Thoracic aorta (tissue), 2 donors: ENCODE measurements at regions not wholly inside any gene's neighbourhood (a gene's known extent, or its start where the extent isn't known, plus 50 kb on each side); places are given as distances from the start of the nearest gene placed in this dataset.

Source experiments
- ATAC-seq: fragments of 150-250 bp; one replicate; pipeline ENCODE4 v1.8.0; 2017; ENCODE audit warnings: low read depth; ENCODE audit not compliant: insufficient number of reproducible peaks, low FRiP score
- DNase-seq: peaks from one replicate; pipeline ENCODE4 v3.0.0-alpha.2; 2020; ENCODE audit warnings: low spot score
- H3K27ac ChIP-seq, 2 donors: fragments of 200-600 bp; sonication (generic); 1 replicate in 1 of 2; 2 replicates in 1 of 2; pipeline ENCODE4 v1.5.1; 2016; ENCODE audit warnings: mild to moderate bottlenecking in 2 of 2, moderate library complexity in 2 of 2
- H3K27me3 ChIP-seq: fragments of 200-600 bp; sonication (generic); replicated peaks from 2 replicates; pipeline ENCODE4 v1.6.0; 2016; ENCODE audit warnings: mild to moderate bottlenecking; ENCODE audit not compliant: insufficient read depth
- H3K36me3 ChIP-seq: fragments of 200-600 bp; sonication (generic); one replicate; pipeline ENCODE4 v1.5.1; 2016
- H3K4me1 ChIP-seq, 2 donors: fragments of 200-600 bp; sonication (generic); 1 replicate in 1 of 2; 2 replicates in 1 of 2; pipeline versions ENCODE4 v1.5.1 to v1.6.0; 2016; ENCODE audit warnings: low read depth in 2 of 2, mild to moderate bottlenecking in 1 of 2; ENCODE audit not compliant: control insufficient read depth in 1 of 2
- H3K4me3 ChIP-seq: fragments of 200-600 bp; sonication (generic); 2 replicates; pipeline ENCODE4 v1.5.1; 2016; ENCODE audit warnings: mild to moderate bottlenecking
- H3K9me3 ChIP-seq: fragments of 200-600 bp; sonication (generic); 2 replicates; pipeline ENCODE4 v1.5.1; 2016
- CTCF ChIP-seq: fragments of 200-600 bp; sonication (generic); IDR thresholded peaks from one replicate; pipeline ENCODE4 v1.5.1; 2019; ENCODE audit warnings: antibody characterized with exemption

- Histone ChIP-seq H3K27me3 (no peaks in the 10 kb centered on the region), H3K4me1 (no peaks in the 10 kb centered on the region), H3K36me3 (no peaks in the 10 kb centered on the region), H3K27ac (no peak overlapping the region), H3K4me3 (no peak overlapping the region), H3K9me3 (no peaks in the 10 kb centered on the region)
- TF ChIP-seq CTCF: no peak
- ATAC-seq (no peak), DNase-seq (no peak)
Measured at GRCh38 chr20:11119573-11119972, 445.8 kb upstream of the JAG1 start.

GRCh38 chr20:11120431-11120830, 446.6 kb upstream of the JAG1 start:
- Histone ChIP-seq H3K36me3 (no peaks in the 10 kb centered on the region), H3K9me3 (no peaks in the 10 kb centered on the region), H3K4me3 (no peak overlapping the region), H3K27me3 (no peaks in the 10 kb centered on the region), H3K4me1 (no peaks in the 10 kb centered on the region), H3K27ac (no peak overlapping the region)
- TF ChIP-seq CTCF: no peak
- no peak for DNase-seq
- no peak for ATAC-seq

DNA sequence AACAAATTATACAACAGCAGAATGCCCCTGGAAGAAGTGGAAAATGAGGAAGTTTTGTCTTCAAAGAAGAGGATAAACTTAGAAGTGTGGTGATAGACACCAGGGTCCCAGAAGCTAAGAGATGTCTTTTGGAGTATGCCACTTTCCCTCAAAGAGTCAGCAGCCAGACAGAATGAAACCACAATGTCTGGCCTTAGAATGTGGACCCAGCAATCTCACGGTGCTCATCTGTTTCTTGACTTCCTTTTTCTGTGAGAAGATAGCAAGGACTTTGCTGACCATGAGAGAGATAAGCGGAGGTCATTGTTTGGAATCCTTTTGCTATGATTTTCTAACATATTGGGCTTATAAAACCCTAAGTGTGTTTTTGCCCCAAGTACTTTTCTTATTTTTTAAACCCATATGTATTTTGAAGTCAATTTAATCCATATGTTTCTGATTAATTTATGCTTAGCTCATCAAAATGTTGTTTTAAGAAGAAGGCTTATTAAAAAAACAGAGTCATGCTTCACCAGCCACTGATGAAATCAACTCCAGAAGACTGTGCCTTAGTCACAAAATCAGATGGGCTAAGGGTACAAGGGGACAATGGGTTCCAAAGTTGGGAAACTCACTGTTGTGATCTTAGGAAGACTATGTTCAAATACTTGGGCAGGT, 451.2 kb upstream of the JAG1 start:
- DNase-seq: no peak
- TF ChIP-seq CTCF: no peak
- ATAC-seq: no peak
- Histone ChIP-seq H3K36me3 (no peaks in the 10 kb centered on the region), H3K27ac (no peak overlapping the region), H3K4me1 (no peaks in the 10 kb centered on the region), H3K9me3 (no peaks in the 10 kb centered on the region), H3K4me3 (no peak overlapping the region), H3K27me3 (no peaks in the 10 kb centered on the region)

GRCh38 chr20:11128220-11128718, 454.5 kb upstream of the JAG1 start:
- DNase-seq (no peak), ATAC-seq (no peak)
- Histone ChIP-seq H3K9me3 (no peaks in the 10 kb centered on the region), H3K36me3 (no peaks in the 10 kb centered on the region), H3K27me3 (no peaks in the 10 kb centered on the region), H3K4me1 (no peaks in the 10 kb centered on the region), H3K4me3 (no peak overlapping the region), H3K27ac (no peak overlapping the region)
- TF ChIP-seq CTCF: no peak

- DNase-seq (no peak), ATAC-seq (no peak)
- no peak for TF ChIP-seq CTCF
- H3K27ac ChIP-seq: no peak overlapping the region
- H3K36me3 ChIP-seq: no peaks in the 10 kb centered on the region
- no peaks in the 10 kb centered on the region for H3K27me3 ChIP-seq
- no peaks in the 10 kb centered on the region for H3K9me3 ChIP-seq
- H3K4me1 ChIP-seq: no peaks in the 10 kb centered on the region
- H3K4me3 ChIP-seq: no peak overlapping the region
Measured at GRCh38 chr20:11128721-11129120, 454.9 kb upstream of the JAG1 start.
